Heart right ventricle (tissue), 16 donors: ENCODE measurements at regions not wholly inside any gene's neighbourhood (a gene's known extent, or its start where the extent isn't known, plus 50 kb on each side); places are given as distances from the start of the nearest gene placed in this dataset.

Experiments used
- ATAC-seq, 8 donors: fragments of 200-7000 bp; cut with Tn5 transposase; one replicate each; pipeline ENCODE4 v1.9.1; 2020; ENCODE audit warnings: mild to moderate bottlenecking in 8 of 8, moderate library complexity in 8 of 8, moderate number of reproducible peaks in 1 of 8
- DNase-seq, 2 donors: peaks; one replicate each; pipeline ENCODE4 v3.0.0-alpha.2; 2020
- H3K27ac ChIP-seq, 10 donors: fragments of 200-600 bp; sonication (generic) in 2 of 10; one replicate each; pipeline versions ENCODE4 v1.5.0 to v1.8.0; 2020 to 2022; ENCODE audit warnings: mild to moderate bottlenecking in 3 of 10
- H3K27me3 ChIP-seq, 7 donors: fragments of 200-600 bp; one replicate each; pipeline ENCODE4 v1.8.0; 2021 to 2022; ENCODE audit warnings: mild to moderate bottlenecking in 2 of 7
- H3K36me3 ChIP-seq, 9 donors: fragments of 200-600 bp; sonication (generic) in 1 of 9; one replicate each; pipeline versions ENCODE4 v1.5.0 to v1.8.0; 2020 to 2022; ENCODE audit warnings: mild to moderate bottlenecking in 2 of 9
- H3K4me1 ChIP-seq, 9 donors: fragments of 200-600 bp; sonication (generic) in 1 of 9; one replicate each; pipeline versions ENCODE4 v1.5.0 to v1.8.0; 2020 to 2022; ENCODE audit warnings: mild to moderate bottlenecking in 4 of 9
- H3K4me3 ChIP-seq, 10 donors: fragments of 200-600 bp; sonication (generic) in 2 of 10; one replicate each; pipeline versions ENCODE4 v1.5.0 to v1.8.0; 2020 to 2022; ENCODE audit warnings: mild to moderate bottlenecking in 7 of 10, moderate library complexity in 2 of 10
- H3K9me3 ChIP-seq, 11 donors: fragments of 200-600 bp in 10 of 11; sonication (generic) in 2 of 11; one replicate each; pipeline versions ENCODE4 v1.5.0 to v1.8.0; 2013 to 2022; ENCODE audit warnings: mild to moderate bottlenecking in 2 of 11, control low read depth in 1 of 11, moderate library complexity in 1 of 11
- CTCF ChIP-seq, 9 donors: fragments of 200-600 bp; sonication (generic) in 2 of 9; IDR thresholded peaks; one replicate each; pipeline versions ENCODE4 v1.5.0 to v1.8.0; 2021 to 2022; ENCODE audit warnings: antibody characterized with exemption in 9 of 9, mild to moderate bottlenecking in 5 of 9, moderate library complexity in 1 of 9
- WGBS, 2 donors: extraction: QIAGEN DNeasy Blood & Tissue Kit; methylation state at CpG; one replicate each; pipeline ENCODE4 v1.1.7; 2013; ENCODE audit warnings: inconsistent platforms in 1 of 2; 5-methylcytosine and 5-hydroxymethylcytosine counted together
- intact Hi-C, 10 donors: fragments of 100-400 bp; cut with DNase I; formaldehyde crosslinking; loops; one replicate each; pipeline versions ENCODE4 v1.11.1 to v1.14.2; 2022
- donor health status: Arrhythmogenic right ventricular cardiomyopathy.
- donor health status: ischemic (EF 13 %, LVEDD 7.1; RV severe dilation, severe dysfunction).
- donor health status: healthy with polysubstance abuse.
- donor health status: DM: no; HTN: yes; CAD: no.
- donor health status: DM: no; HTN: no; CAD: no.
- donor health status: ischemic (EF 25% LVEDD 6.9; RV normal size, moderate dysfunction).
- donor health status: ischemic (EF 25% LVEDD 5.7; RV mildly dilated, moderate dysfunction).
- donor health status: healthy.
- donor health status: DM: yes; HTN: yes; CAD: no.
- donor health status: Ischemic cardiomyopathy.
- donor health status: ischemic (EF 35%, LVEDD 5.7; RV mildly dilated, moderate dysfunction).
- donor health status: nonischemic (EF 11% LVEDD 7.7; RV severe dilation, severe dysfunction).
- donor health status: DM: yes; HTN: yes; CAD: no.
- donor health status: PGD.
- donor health status: ischemic (EF 29% LVEDD 5.4; RV normal size, mild dysfunction).
- donor health status: nonischemic (EF 23%, LVEDD 6.1; RV moderate dilation, normal function).

- Histone ChIP-seq H3K4me1 (no peaks in the 10 kb centered on the region), H3K27ac (no peak overlapping the region), H3K27me3 (no peaks in the 10 kb centered on the region), H3K4me3 (no peak overlapping the region), H3K9me3 (peaks cover 0 to 8% (median 0%) of the 10 kb centered on the region in 11 donors), H3K36me3 (no peaks in the 10 kb centered on the region)
- DNase-seq (no peak), ATAC-seq (no peak)
- intact Hi-C loops = no loop called here
- 46 to 61% methylated on average over 1 of the region's 1 CpG for WGBS, 2 donors
- TF ChIP-seq CTCF (IDR thresholded peaks at IDR 0.05) = no peak
These were observed 175.8 kb downstream of the TNFSF18 start for GRCh38 chr1:172874950-172875349.

- no peak for ATAC-seq
- TF ChIP-seq CTCF (IDR thresholded peaks at IDR 0.05) = no peak
- intact Hi-C loops = no loop called here
These were observed 174.8 kb downstream of the TNFSF18 start for GRCh38 chr1:172875892-172876291.

GRCh38 chr1:172882385-172882784 is 168.4 kb downstream of the TNFSF18 start:
- H3K27me3 ChIP-seq = peaks cover 0 to 7% (median 0%) of the 10 kb centered on the region in 7 donors
- H3K4me3 ChIP-seq = no peak overlapping the region
- intact Hi-C loops = no loop called here
- no peaks in the 10 kb centered on the region for H3K36me3 ChIP-seq
- no peak for TF ChIP-seq CTCF (IDR thresholded peaks at IDR 0.05)
- no peak overlapping the region for H3K27ac ChIP-seq
- ATAC-seq (no peak), DNase-seq (no peak)
- H3K9me3 ChIP-seq = peaks cover 0 to 9% (median 0%) of the 10 kb centered on the region in 11 donors
- H3K4me1 ChIP-seq = peaks cover 0 to 4% (median 0%) of the 10 kb centered on the region in 9 donors

More at GRCh38 chr1:172875892-172876291, 174.8 kb downstream of the TNFSF18 start:
- H3K27ac ChIP-seq = no peak overlapping the region
- no peaks in the 10 kb centered on the region for H3K4me1 ChIP-seq
- DNase-seq = no peak
- no peak overlapping the region for H3K4me3 ChIP-seq
- peaks cover 0 to 9% (median 0%) of the 10 kb centered on the region in 11 donors for H3K9me3 ChIP-seq
- no peaks in the 10 kb centered on the region for H3K36me3 ChIP-seq
- no peaks in the 10 kb centered on the region for H3K27me3 ChIP-seq

- 92% methylated on average over 6 of the region's 6 CpGs for WGBS, 2 donors
- Histone ChIP-seq H3K36me3 (no peaks in the 10 kb centered on the region), H3K4me3 (no peak overlapping the region), H3K27me3 (peaks cover 0 to 7% (median 0%) of the 10 kb centered on the region in 7 donors), H3K9me3 (peaks cover 0 to 9% (median 0%) of the 10 kb centered on the region in 11 donors), H3K4me1 (peaks cover 0 to 4% (median 0%) of the 10 kb centered on the region in 9 donors), H3K27ac (no peak overlapping the region)
- TF ChIP-seq CTCF (IDR thresholded peaks at IDR 0.05) = no peak
- intact Hi-C loops = no loop called here
- ATAC-seq (no peak), DNase-seq (no peak)
These were observed 167.9 kb downstream of the TNFSF18 start for GRCh38 chr1:172882791-172883386.
